WTC11 (cell line): ENCODE measurements at regions not wholly inside any gene's neighbourhood (a gene's known extent, or its start where the extent isn't known, plus 50 kb on each side); places are given as distances from the start of the nearest gene placed in this dataset.

Experiments
- NR2C2 ChIP-seq: sonication (generic); formaldehyde crosslinking; IDR thresholded peaks from 2 replicates; pipeline ENCODE4 v1.8.0; 2022; ENCODE audit warnings: mild to moderate bottlenecking, missing genetic modification reagents
- TF ChIP-seq, protein P1 (sequence below): fragments of 200-600 bp; IDR thresholded peaks from 2 replicates; pipeline ENCODE4 v1.8.0; 2022; ENCODE audit warnings: antibody characterized with exemption
- TF ChIP-seq, protein P2 (sequence below): sonication (generic); formaldehyde crosslinking; IDR thresholded peaks from 2 replicates; pipeline ENCODE4 v1.8.1; 2023; ENCODE audit warnings: mild to moderate bottlenecking, missing genetic modification reagents, moderate library complexity

GRCh38 chr4:62482355-62482754, 1282.2 kb downstream of the ADGRL3 start:
- TF ChIP-seq, protein P1, sequence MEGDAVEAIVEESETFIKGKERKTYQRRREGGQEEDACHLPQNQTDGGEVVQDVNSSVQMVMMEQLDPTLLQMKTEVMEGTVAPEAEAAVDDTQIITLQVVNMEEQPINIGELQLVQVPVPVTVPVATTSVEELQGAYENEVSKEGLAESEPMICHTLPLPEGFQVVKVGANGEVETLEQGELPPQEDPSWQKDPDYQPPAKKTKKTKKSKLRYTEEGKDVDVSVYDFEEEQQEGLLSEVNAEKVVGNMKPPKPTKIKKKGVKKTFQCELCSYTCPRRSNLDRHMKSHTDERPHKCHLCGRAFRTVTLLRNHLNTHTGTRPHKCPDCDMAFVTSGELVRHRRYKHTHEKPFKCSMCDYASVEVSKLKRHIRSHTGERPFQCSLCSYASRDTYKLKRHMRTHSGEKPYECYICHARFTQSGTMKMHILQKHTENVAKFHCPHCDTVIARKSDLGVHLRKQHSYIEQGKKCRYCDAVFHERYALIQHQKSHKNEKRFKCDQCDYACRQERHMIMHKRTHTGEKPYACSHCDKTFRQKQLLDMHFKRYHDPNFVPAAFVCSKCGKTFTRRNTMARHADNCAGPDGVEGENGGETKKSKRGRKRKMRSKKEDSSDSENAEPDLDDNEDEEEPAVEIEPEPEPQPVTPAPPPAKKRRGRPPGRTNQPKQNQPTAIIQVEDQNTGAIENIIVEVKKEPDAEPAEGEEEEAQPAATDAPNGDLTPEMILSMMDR, result no peak
- TF ChIP-seq, protein P2, sequence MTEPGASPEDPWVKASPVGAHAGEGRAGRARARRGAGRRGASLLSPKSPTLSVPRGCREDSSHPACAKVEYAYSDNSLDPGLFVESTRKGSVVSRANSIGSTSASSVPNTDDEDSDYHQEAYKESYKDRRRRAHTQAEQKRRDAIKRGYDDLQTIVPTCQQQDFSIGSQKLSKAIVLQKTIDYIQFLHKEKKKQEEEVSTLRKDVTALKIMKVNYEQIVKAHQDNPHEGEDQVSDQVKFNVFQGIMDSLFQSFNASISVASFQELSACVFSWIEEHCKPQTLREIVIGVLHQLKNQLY (CRISPR knock-in tag), result no peak
- TF ChIP-seq NR2C2 (CRISPR knock-in tag), result no peak
